MG63 (cell line): ENCODE measurements at regions not wholly inside any gene's neighbourhood (a gene's known extent, or its start where the extent isn't known, plus 50 kb on each side); places are given as distances from the start of the nearest gene placed in this dataset.
"Not testable (repeated sequence)": the region's sequence is repeated elsewhere in the genome, so short reads cannot be mapped to it uniquely, and the experiment has no call there.

ENCODE experiments used
- DNase-seq: peaks from one replicate; pipeline ENCODE4 v3.0.0-alpha.2; 2020
- H3K27me3 ChIP-seq: fragments of 250-450 bp; sonication (Bioruptor Pico); 2 replicates; pipeline ENCODE4 v1.5.1; 2020; ENCODE audit warnings: mild to moderate bottlenecking, moderate library complexity
- H3K36me3 ChIP-seq: fragments of 250-450 bp; sonication (Bioruptor Pico); 2 replicates; pipeline ENCODE4 v1.5.1; 2020; ENCODE audit warnings: mild to moderate bottlenecking, moderate library complexity
- H3K4me3 ChIP-seq: fragments of 250-450 bp; sonication (Bioruptor Pico); 2 replicates; pipeline ENCODE4 v1.5.1; 2020; ENCODE audit warnings: mild to moderate bottlenecking, moderate library complexity
- H3K9me3 ChIP-seq: fragments of 250-450 bp; sonication (Bioruptor Pico); 2 replicates; pipeline ENCODE4 v1.5.1; 2020; ENCODE audit warnings: mild to moderate bottlenecking, moderate library complexity

DNA sequence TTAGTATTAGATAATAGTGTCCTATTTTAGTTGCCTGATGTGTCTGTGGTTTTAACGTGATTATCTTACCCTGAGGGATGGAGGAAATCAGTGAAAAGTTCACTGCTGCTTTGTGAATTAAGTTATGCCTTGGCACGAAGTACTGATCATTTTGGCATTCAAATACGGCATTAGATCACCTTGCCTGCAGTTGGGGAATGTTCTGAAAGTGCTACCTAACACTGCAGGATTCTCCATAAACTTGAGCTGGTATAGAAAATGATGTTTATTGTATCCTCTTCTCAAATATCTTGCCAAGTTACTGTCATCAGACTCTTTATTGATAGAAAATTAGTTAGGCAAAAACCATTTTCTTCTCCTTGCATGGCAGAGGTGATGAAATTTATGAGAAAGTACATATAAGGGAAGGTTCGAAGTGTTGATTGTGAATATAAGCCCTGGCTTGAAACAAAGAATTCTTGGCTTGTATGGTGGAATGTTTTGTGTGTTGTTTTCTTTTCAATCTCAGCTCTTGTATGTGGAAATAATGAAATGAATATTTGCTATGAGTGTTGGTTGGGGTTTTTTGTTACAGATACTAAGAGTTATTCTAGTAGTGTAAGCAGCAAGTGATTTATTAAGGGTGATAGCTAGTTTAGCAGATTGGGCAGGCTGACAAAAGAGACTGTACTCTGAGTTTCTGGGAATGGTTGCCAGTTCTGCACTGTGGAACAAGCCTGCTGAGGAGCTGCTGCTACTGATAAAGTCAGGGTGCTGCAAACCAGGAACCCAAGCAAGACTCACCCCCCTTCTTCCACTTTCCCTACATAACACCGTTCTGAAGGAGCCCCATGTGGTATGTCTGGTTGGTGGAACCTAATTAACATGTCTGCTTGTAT, 448.3 kb downstream of the PCNX1 start:
- peak; percentile 11 for DNase-seq
- Histone ChIP-seq H3K9me3 (no peaks in the 10 kb centered on the region), H3K4me3 (no peak overlapping the region), H3K27me3 (no peaks in the 10 kb centered on the region), H3K36me3 (no peaks in the 10 kb centered on the region)

GRCh38 chr14:71358209-71358931, 451.1 kb downstream of the PCNX1 start:
- no peaks in the 10 kb centered on the region for H3K36me3 ChIP-seq
- no peak overlapping the region for H3K4me3 ChIP-seq
- DNase-seq = no peak
- H3K27me3 ChIP-seq = no peaks in the 10 kb centered on the region
- H3K9me3 ChIP-seq = no peaks in the 10 kb centered on the region

GRCh38 chr14:71358932-71359421, 451.7 kb downstream of the PCNX1 start:
- DNase-seq, H3K36me3 ChIP-seq, H3K9me3 ChIP-seq, H3K27me3 ChIP-seq, H3K4me3 ChIP-seq: not testable (repeated sequence)

GRCh38 chr14:71359823-71360222, 452.6 kb downstream of the PCNX1 start:
- no peaks in the 10 kb centered on the region for H3K36me3 ChIP-seq
- DNase-seq = no peak
- H3K27me3 ChIP-seq = no peaks in the 10 kb centered on the region
- no peaks in the 10 kb centered on the region for H3K9me3 ChIP-seq
- H3K4me3 ChIP-seq = no peak overlapping the region

DNA sequence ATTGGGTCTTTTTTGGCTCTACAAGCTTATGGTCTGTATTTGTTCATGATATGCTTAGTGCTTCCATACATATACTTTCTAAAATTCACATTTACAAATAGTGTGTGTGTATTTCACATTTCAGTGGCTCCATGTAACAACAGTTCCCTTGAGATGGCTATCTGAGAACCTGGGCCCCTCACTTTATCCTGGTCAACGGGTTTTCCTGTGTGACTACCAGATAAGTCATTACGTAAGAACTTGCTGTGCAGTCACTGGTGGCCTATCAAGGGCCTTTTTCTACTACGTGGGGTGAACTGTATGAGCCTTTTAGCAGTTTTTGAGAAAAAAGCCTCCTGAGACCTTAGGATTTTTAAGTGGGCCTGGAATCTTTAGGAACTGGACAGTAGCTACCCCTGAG, 454.1 kb downstream of the PCNX1 start:
- Histone ChIP-seq H3K27me3 (no peaks in the 10 kb centered on the region), H3K9me3 (no peaks in the 10 kb centered on the region), H3K4me3 (no peak overlapping the region), H3K36me3 (no peaks in the 10 kb centered on the region)
- DNase-seq = no peak

DNA sequence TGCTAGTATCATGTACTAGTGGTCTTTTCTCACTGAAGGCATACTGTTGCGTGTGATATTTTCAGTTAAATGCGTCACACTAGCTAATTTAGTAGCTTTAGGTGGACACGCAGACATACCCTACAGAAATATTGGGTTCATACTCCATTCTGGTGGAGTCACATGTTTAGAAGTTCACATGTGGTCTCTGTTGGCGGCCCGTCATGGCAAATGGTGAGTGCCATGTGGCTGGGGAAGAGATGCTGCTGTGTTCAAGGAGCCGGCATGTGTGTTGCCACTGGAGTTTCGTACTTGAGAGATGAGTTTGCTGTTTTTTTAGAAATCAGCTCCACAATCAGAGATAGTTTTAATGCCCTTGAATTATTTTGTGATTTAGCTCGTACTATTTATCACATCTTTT, 454.6 kb downstream of the PCNX1 start:
- Histone ChIP-seq H3K4me3 (no peak overlapping the region), H3K9me3 (no peaks in the 10 kb centered on the region), H3K27me3 (no peaks in the 10 kb centered on the region), H3K36me3 (no peaks in the 10 kb centered on the region)
- DNase-seq = no peak

DNA sequence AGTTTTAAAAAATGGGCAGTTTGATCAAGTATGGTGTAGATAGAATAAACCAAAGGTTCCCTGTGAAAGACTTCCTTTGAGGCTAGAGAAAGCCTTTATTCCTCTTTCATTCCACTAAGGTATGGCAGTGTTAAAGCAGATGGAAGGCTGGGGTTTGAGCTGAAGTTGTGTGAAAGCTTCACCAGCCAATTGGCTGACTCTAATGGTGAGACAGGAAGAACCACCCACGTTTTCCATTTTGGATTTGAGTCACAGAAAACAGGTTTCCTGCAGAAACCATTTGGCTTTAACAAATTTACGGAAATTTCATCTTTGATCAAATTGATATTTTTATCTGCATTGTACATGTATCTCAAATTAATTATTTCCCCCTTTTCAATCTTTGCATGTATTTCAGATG, 455.0 kb downstream of the PCNX1 start:
- no peak overlapping the region for H3K4me3 ChIP-seq
- H3K27me3 ChIP-seq = no peaks in the 10 kb centered on the region
- no peak for DNase-seq
- no peaks in the 10 kb centered on the region for H3K36me3 ChIP-seq
- H3K9me3 ChIP-seq = no peaks in the 10 kb centered on the region

DNA sequence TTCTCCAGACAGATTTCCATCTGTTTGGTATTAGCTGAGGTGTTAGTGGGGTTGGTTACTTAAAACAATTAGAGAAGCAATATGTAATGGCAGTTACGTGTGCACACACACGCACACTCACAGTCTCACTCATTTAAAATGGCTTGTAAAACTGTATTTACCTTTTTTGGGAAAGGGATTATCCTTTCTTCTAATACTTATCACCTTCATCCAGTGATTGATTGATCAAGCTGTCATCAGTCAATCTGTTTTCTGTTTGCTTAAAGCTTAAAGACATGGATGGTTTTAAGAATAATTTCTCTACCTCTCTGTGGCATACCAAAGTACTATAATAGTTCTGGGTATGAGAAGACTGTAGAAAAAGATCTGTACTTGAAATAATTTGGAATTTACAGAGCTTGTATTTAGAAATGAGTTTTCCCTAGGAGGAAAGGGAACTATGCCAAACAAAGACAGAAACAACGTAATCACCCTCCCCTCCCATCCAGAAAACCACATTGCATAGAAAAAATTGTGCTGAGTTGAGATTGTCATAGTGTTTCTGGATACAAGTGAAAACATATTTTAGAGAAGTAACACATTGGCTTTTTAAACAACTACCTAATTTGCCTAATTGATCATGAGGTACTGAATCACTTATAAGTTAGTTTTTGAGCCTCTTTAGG, 455.8 kb downstream of the PCNX1 start:
- DNase-seq = no peak
- no peaks in the 10 kb centered on the region for H3K27me3 ChIP-seq
- H3K4me3 ChIP-seq = no peak overlapping the region
- H3K9me3 ChIP-seq = no peaks in the 10 kb centered on the region
- no peaks in the 10 kb centered on the region for H3K36me3 ChIP-seq

GRCh38 chr14:71363946-71364925, 457.0 kb downstream of the PCNX1 start:
- Histone ChIP-seq H3K36me3 (no peaks in the 10 kb centered on the region), H3K27me3 (no peaks in the 10 kb centered on the region), H3K4me3 (no peak overlapping the region), H3K9me3 (no peaks in the 10 kb centered on the region)
- no peak for DNase-seq

- Histone ChIP-seq H3K27me3 (no peaks in the 10 kb centered on the region), H3K36me3 (no peaks in the 10 kb centered on the region), H3K4me3 (no peak overlapping the region), H3K9me3 (no peaks in the 10 kb centered on the region)
- no peak for DNase-seq
Observed at GRCh38 chr14:71365361-71365760, 458.1 kb downstream of the PCNX1 start.

- H3K36me3 ChIP-seq = no peaks in the 10 kb centered on the region
- H3K9me3 ChIP-seq = no peaks in the 10 kb centered on the region
- H3K27me3 ChIP-seq = no peaks in the 10 kb centered on the region
- DNase-seq = no peak
- no peak overlapping the region for H3K4me3 ChIP-seq
Observed at GRCh38 chr14:71366861-71367260, 459.6 kb downstream of the PCNX1 start.

GRCh38 chr14:71371711-71372396, 464.6 kb downstream of the PCNX1 start:
- Histone ChIP-seq H3K36me3 (no peaks in the 10 kb centered on the region), H3K27me3 (no peaks in the 10 kb centered on the region), H3K9me3 (no peaks in the 10 kb centered on the region), H3K4me3 (no peak overlapping the region)
- DNase-seq = no peak

DNA sequence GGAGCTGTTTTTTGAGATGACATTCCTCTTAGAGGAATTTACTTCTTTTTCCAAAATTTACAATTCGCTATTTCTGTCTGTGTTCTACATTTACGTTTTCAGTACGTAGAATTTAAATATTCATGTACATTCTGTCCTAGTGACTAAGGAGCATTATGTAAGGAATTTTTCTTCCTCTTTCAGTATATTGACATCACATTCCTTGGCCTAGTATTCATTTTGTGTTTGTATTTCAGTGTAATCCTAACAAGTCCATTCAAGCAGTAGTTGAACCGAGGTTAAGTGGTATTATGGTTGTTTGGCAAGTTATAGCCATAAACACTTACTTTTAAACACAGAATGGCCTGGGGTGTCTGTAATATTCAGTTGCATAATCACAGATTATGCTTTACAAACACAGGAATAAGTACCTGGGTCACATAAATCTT, 465.2 kb downstream of the PCNX1 start:
- Histone ChIP-seq H3K9me3 (no peaks in the 10 kb centered on the region), H3K4me3 (no peak overlapping the region), H3K27me3 (no peaks in the 10 kb centered on the region), H3K36me3 (no peaks in the 10 kb centered on the region)
- no peak for DNase-seq

- no peak overlapping the region for H3K4me3 ChIP-seq
- no peaks in the 10 kb centered on the region for H3K9me3 ChIP-seq
- no peaks in the 10 kb centered on the region for H3K27me3 ChIP-seq
- no peaks in the 10 kb centered on the region for H3K36me3 ChIP-seq
- DNase-seq = no peak
Observed at GRCh38 chr14:71373773-71374172, 466.5 kb downstream of the PCNX1 start.

- Histone ChIP-seq H3K9me3 (no peaks in the 10 kb centered on the region), H3K4me3 (no peak overlapping the region), H3K36me3 (no peaks in the 10 kb centered on the region), H3K27me3 (no peaks in the 10 kb centered on the region)
- DNase-seq = no peak
Observed at GRCh38 chr14:71374989-71375388, 467.7 kb downstream of the PCNX1 start.

DNA sequence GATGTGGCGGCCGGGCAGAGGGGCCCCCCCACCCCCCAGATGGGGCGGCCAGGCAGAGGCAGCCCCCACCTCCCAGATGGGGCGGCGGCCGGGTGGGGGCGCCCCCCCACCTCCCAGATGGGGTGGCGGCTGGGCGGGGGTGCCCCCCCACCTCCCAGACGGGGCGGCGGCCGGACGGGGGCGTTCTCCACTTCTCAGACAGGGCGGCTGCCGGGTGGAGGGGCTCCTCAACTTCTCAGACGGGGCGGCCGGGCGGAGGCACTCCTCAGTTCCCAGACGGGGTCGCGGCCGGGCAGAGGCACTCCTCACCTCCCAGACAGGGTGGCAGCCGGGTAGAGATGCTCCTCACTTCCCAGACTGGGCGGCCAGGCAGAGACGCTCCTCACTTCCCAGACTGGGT, 469.8 kb downstream of the PCNX1 start:
- Histone ChIP-seq H3K9me3 (no peaks in the 10 kb centered on the region), H3K36me3 (no peaks in the 10 kb centered on the region), H3K4me3 (no peak overlapping the region), H3K27me3 (no peaks in the 10 kb centered on the region)
- no peak for DNase-seq
